HG02759 (cell line): ENCODE measurements at regions not wholly inside any gene's neighbourhood (a gene's known extent, or its start where the extent isn't known, plus 50 kb on each side); places are given as distances from the start of the nearest gene placed in this dataset.
A peak's percentile ranks its signal among the peaks of the same experiment; 100 is the strongest.
"Not testable (repeated sequence)": the region's sequence is repeated elsewhere in the genome, so short reads cannot be mapped to it uniquely, and the experiment has no call there.

Source experiments
- ATAC-seq: cut with Tn5 transposase; IDR thresholded peaks from one replicate; pipeline ENCODE4 v1.9.1; 2021; ENCODE audit warnings: mild to moderate bottlenecking, moderate library complexity; ENCODE audit not compliant: unreplicated experiment

DNA sequence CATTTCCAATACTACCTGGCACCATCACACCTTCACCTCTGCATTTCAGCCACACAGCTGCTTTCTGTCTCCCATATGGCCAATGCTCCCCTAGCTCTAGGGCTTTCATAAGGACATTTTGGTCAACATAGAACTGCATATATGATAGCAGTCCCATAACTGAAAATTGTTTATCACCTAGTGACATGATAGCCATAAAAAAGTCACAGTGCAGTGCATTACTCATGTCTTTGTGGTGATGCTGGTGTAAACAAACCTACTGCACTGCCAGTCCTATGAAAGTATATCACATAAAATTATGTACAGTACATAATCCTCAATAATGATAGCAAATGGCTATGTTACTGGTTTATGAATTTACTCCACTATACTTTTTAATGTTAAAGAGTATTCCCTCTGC, 221.0 kb downstream of the NAF1 start:
- ATAC-seq, result no peak

DNA sequence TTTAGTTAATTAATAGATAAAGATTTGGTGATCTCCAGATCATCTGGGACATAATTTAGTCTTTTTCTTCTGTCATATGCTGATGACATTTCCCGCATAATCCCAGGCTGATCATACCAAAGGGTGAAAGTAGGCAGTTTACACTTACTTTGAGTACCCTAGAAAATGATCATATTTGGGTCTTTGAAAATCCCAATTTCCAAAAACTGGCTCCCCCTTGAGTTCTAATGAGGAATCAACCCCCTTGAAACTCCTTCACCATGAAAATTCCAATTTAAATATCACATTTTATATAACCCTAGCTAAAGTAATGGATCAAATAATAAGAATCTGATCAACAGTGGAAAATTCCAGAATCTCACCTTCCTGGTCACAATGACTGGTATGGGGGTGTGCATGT, 223.4 kb downstream of the NAF1 start:
- ATAC-seq, result no peak

DNA sequence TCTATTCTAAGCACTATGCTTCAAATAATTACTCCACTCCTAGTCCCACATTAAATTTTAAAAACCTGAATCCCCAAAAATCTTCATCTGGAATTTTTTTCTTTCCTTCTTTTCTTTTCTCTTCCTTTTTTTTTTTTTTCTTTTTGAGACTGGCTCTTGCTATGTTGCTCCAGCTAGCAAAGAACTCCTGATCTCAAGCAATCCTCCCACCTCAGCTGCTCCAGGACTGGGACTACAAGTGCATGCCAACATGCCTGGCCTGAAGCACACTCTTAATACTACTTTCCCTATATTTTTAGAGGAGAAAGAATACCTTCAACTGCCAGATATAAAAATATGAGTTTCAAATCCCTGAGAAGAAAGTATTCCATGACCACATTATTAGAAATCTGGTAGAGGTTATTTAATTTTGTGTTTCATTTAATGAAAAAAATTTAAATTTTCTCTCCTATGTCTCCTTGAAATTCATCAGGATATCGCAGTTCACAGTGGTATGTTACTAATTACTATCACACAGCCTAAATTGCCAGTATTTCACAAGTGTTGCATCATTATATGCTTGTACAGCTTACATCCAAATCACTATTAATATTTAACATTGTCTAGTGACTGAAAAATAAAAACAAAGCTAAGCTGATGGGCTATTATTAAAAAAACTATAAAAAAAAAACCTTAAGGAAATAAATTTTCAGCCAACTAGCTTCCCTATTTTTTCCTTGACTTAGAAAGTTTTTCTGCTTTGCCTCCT, 227.8 kb downstream of the NAF1 start:
- ATAC-seq, result no peak

DNA sequence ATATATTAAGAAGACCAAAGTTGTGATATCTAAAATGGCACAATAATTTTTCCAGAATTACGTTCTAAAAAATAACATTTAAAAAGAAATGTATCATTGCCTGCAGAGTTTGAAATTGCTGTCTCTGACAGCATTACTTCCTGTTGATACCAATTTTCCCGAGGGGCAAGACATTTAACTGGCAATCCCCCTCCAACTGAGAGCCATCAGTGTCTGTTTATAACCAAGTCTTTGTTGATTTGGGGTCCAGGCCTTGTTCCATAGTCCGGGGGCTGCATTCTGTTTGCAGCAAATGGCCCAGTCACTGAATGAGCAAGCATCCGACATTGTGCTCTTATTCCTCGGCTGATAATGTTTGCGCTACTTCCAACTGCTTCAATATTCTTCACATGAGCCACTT, 231.5 kb downstream of the NAF1 start:
- ATAC-seq, result no peak

DNA sequence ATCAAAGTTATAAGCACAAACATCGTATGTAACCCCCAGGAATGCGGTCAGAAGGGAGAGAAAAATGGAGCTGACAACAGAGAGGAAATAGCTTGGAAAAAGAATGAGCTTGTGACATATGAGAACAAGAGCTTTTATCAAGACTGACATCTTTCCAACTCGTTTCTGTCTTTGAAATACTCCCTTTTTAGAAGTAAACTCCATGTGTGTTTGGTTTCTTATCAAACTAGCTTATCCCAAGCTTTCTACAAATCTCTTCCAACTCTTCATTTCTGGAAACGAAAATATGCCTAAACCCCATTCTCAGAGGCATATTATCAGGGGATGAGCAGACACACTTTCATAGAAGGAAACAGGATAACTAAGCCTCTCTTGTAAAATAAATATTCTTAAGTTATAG, 235.4 kb downstream of the NAF1 start:
- ATAC-seq, result no peak

DNA sequence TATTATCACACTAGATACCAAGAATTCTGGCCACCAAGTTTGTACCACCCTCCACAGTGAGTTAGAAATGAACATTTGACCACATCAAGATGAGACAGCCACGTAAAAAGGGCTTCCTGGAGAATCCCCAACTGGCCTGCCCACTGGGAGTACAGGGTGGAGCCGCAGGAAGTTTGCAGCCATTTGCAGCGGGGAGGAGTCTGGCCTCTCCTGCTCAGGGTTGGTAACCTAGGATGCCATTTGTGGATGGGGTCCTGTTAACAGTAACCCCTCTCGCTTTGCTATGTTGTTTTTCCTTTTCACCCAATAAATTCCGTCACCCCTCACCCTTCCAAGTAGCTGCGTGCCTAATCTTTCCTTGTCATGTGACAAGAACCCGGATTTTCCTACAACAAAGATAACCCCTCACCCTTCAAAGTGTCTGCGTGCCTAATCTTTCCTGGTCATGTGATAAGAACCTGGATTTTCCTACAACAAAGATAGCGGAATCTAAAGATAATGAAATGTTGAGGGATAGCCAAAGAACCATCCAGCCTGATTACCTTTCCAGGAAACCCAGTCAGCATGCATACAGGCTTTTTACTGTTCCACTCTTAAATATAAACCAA, 245.4 kb downstream of the NAF1 start:
- ATAC-seq, result no peak

GRCh38 chr4:162920649-162921048, 246.0 kb downstream of the NAF1 start:
- ATAC-seq, result no peak

- no peak for ATAC-seq
Measured at GRCh38 chr4:162912482-162912881, 254.2 kb downstream of the NAF1 start.

DNA sequence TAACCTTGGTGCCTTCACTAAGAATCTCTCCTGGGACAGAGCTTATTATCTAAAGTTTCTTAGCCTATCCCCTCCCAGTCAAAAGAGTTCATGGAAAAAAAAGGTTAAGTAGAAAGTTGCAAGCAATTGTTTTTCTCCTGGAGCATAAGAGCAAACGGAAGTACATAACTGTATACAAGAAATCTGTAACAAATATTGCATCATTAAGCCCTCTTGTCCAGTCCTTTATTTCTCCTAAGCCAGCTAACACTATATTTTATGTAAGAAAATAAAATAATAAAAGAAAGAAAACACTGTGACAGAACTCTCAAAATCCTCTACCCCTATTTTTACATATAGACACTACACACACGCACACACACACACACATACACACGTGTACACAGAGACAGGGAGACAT, 255.3 kb downstream of the NAF1 start:
- ATAC-seq, result no peak

DNA sequence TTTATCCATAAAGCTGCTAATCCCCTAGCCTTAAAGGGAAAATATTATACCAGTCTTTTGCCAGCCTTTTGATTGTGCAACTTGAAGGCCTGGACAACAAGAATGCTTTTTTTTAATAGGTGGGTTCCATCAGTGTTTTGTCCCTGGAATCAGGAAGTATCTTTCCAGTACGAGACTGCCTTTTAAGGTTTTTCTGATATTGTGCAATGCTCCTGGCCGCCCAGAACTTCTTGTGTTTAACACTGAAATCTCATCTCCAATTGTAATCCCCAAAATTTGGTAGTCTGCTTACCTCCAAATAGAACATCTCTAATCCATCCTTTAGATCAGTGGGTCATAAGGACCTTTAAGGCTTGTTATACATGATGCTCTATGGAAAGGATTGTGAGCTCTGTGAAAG, 256.7 kb downstream of the NAF1 start:
- ATAC-seq, result no peak

- no peak for ATAC-seq
Measured at GRCh38 chr4:162894387-162894786, 272.3 kb downstream of the NAF1 start.

DNA sequence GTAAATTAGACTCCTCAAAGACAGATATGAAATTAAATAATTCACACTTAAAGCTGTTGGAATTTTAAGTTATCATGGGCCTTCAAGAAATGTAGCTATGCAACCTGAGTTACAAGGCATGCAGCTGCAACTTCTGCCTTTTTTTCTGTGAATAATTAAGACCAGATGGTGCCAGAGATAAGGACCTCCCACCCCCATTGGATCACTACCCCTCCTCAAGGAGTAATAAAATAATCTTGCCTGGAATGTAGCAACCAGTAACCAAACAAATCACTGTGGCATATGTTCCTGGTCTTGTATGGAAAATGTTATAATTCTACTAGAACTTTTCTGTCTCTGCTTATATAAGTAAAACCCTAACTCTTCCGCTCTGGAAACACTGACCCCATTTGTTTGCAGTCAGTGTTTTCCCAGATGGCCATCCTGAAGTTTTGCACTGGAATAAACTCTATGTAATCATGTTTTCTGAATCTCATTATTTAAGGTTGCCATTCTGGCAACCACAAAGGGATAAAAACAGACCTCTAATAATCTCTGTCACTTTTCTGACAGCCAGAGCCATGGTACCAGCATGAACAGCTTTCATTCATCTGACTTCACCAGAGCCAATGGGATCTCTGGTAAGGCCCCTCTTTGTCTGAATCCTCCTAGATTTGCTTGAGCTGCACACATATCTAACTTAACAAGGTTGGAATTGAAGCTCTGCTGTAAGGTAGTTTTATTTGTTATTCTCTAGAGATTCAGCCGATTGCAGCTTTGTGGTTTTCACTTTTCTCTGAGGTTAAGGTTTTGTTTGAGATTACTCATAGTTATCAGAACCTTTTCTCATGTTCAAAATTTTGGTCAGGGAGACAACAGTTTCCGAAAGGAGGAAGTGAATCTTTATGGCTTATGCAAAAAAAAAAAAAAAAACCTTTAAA, 274.6 kb downstream of the NAF1 start:
- ATAC-seq, result peak; percentile 99

DNA sequence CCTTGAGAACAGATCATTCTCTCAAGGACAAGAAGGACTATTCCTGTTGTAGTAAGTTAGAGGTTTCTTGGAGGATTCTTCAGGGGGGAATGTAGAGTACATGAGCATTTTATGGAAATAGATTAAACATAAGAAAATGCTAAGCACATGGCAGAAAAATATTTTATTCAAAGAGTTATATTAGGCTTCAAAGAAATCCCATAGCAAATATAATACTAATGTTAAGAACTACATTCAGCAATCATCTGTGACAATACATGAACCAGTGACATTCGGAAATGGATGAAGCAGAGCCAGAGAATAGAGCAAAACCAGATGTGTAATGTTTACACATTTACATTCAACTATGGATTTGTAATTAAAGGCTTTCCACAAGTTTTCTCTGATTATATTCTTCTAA, 288.6 kb downstream of the NAF1 start:
- no peak for ATAC-seq

DNA sequence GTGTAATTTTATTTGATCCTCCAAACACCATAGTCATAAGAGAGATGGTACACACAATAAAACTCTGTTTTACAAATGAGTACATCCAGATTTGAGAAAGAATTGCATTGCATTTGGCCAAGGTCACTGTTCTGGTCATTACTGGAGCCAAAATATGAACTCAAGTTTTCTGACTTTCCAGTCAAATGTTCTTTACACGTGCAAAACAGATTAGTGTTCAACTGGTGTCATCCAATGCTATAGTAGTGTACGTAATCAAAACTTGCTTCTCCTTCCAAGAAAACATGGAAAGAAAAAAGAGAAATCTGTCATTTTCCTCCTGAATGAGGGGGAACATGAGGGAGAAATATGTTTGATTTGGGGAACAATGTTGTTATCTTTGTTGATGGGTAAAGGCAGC, 291.9 kb downstream of the NAF1 start:
- no peak for ATAC-seq

- ATAC-seq, result no peak
Measured at GRCh38 chr4:162871990-162872389, 294.7 kb downstream of the NAF1 start.

- no peak for ATAC-seq
Measured at GRCh38 chr4:162869157-162869556, 297.5 kb downstream of the NAF1 start.

DNA sequence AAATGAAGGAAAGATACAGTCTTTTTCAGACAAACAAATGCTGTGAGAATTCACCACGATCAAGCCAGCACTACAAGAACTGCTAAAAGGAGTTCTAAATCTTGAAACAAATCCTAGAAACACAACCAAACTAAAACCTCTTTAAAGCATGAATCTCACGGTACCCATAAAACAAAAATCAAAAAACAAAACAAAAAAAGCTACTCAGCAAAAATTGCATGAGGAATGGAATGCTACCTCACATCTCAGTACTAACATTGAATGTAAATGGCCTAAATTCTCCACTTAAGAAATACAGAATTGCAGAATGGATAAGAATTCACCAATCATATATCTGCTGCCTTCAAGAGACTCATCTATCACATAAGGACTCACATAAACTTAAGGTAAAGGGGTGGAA, 300.1 kb downstream of the NAF1 start:
- ATAC-seq, result no peak

DNA sequence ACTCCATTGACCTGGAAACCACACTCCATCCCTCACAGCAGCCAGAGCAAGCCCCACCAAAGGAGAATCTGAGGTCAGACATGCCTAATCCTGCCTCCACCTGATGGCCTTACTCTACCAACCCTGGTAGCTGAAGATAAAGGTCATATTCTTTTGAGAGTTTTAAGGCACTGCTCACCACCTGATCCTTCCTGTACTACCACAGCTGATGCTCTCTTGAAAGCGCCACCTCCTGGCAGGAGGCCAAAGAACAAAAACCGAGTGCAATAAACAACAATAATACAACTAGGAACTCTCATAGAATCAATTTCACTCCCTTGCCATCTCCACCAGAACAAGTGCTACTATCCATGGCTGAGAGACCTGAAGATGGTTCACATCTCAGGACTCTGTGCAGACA, 301.6 kb downstream of the NAF1 start:
- peak; percentile 64 for ATAC-seq

- no peak for ATAC-seq
Measured at GRCh38 chr4:162853788-162854187, 312.9 kb downstream of the NAF1 start.

DNA sequence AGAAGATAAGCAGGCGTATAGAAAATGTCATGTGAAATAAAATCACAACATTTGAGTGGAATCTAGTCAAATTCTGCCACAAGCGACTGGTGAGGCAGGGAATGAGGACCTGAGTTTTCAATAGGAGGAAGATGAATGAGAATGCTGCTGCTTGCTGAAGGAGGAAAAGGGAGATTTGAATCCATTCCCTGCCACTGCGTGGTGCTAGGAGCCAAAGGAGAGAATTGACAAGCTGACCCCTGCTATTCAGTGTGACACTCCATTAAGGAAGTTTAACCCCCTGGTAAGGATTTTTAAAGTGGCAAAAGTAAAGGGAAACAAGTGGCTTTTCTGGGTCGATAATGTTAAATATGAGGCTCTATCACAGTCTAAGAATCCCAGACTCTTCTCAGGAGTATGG, 314.0 kb downstream of the NAF1 start:
- ATAC-seq, result no peak

GRCh38 chr4:162851241-162851758, 315.4 kb downstream of the NAF1 start:
- ATAC-seq, result not testable (repeated sequence)

- no peak for ATAC-seq
Measured at GRCh38 chr4:162849937-162850336, 316.8 kb downstream of the NAF1 start.
